ENCODE measurements at regions not wholly inside any gene's neighbourhood (a gene's known extent, or its start where the extent isn't known, plus 50 kb on each side); places are given as distances from the start of the nearest gene placed in this dataset.

GRCh38 chr4:43352859-43353258, 460.3 kb downstream of the GRXCR1 start:
- TF ChIP-seq CTCF (optimal IDR thresholded peaks at IDR 0.05 in 1 of 3, IDR thresholded peaks at IDR 0.05 in 1 of 3, conservative IDR thresholded peaks at IDR 0.05 in 1 of 3; ENCODE audit: extremely low read depth in 1 of 3, insufficient read depth in 2 of 3, low read length in 3 of 3) (no peak), EZH2 (IDR thresholded peaks at IDR 0.05; ENCODE audit: low read length) (no peak)

All from keratinocyte (primary cell).